HuH-7.5 (cell line): ENCODE measurements at regions not wholly inside any gene's neighbourhood (a gene's known extent, or its start where the extent isn't known, plus 50 kb on each side); places are given as distances from the start of the nearest gene placed in this dataset.
"Not testable (repeated sequence)": the region's sequence is repeated elsewhere in the genome, so short reads cannot be mapped to it uniquely, and the experiment has no call there.

Source experiments
- DNase-seq: peaks from one replicate; pipeline ENCODE4 v3.0.0; 2011; ENCODE audit warnings: low spot score

- no peak for DNase-seq
Measured at GRCh38 chr7:13578294-13578693, 411.2 kb downstream of the ETV1 start.

GRCh38 chr7:13581097-13581496 lies 408.4 kb downstream of the ETV1 start:
- DNase-seq: no peak

GRCh38 chr7:13593854-13594253 lies 395.6 kb downstream of the ETV1 start:
- DNase-seq: no peak

- no peak for DNase-seq
Measured at GRCh38 chr7:13602036-13602435, 387.4 kb downstream of the ETV1 start.

- DNase-seq: no peak
Measured at GRCh38 chr7:13603016-13603415, 386.4 kb downstream of the ETV1 start.

GRCh38 chr7:13603661-13604060 lies 385.8 kb downstream of the ETV1 start:
- no peak for DNase-seq

- DNase-seq: no peak
Measured at GRCh38 chr7:13604178-13604577, 385.3 kb downstream of the ETV1 start.

- DNase-seq: no peak
Measured at GRCh38 chr7:13610372-13610771, 379.1 kb downstream of the ETV1 start.

GRCh38 chr7:13615679-13616078 lies 373.8 kb downstream of the ETV1 start:
- no peak for DNase-seq

- no peak for DNase-seq
Measured at GRCh38 chr7:13627455-13627854, 362.0 kb downstream of the ETV1 start.

GRCh38 chr7:13628239-13629001 lies 361.0 kb downstream of the ETV1 start:
- no peak for DNase-seq

GRCh38 chr7:13631207-13632049 lies 358.0 kb downstream of the ETV1 start:
- not testable (repeated sequence) for DNase-seq

GRCh38 chr7:13633857-13634256 lies 355.6 kb downstream of the ETV1 start:
- DNase-seq: no peak

GRCh38 chr7:13639396-13639795 lies 350.1 kb downstream of the ETV1 start:
- no peak for DNase-seq

- DNase-seq: no peak
Measured at GRCh38 chr7:13641714-13642113, 347.8 kb downstream of the ETV1 start.

- DNase-seq: no peak
Measured at GRCh38 chr7:13651167-13651566, 338.3 kb downstream of the ETV1 start.

GRCh38 chr7:13656330-13656729 lies 333.1 kb downstream of the ETV1 start:
- DNase-seq: no peak

GRCh38 chr7:13673290-13673689 lies 316.2 kb downstream of the ETV1 start:
- no peak for DNase-seq

GRCh38 chr7:13682626-13683025 lies 306.8 kb downstream of the ETV1 start:
- DNase-seq: no peak

GRCh38 chr7:13687500-13687899 lies 302.0 kb downstream of the ETV1 start:
- DNase-seq: no peak

GRCh38 chr7:13692548-13692947 lies 296.9 kb downstream of the ETV1 start:
- no peak for DNase-seq

GRCh38 chr7:13702251-13702650 lies 287.2 kb downstream of the ETV1 start:
- no peak for DNase-seq

GRCh38 chr7:13708670-13709069 lies 280.8 kb downstream of the ETV1 start:
- DNase-seq: no peak
